ENCODE measurements at regions not wholly inside any gene's neighbourhood (a gene's known extent, or its start where the extent isn't known, plus 50 kb on each side); places are given as distances from the start of the nearest gene placed in this dataset.

GRCh38 chr13:108377646-108378206 lies 108.2 kb downstream of the TNFSF13B start:
- POLR2A ChIA-PET: no interaction called here
- H3K9me3 ChIP-seq (ENCODE audit: control insufficient read depth in 1 of 2, insufficient read depth in 1 of 2, low read depth in 1 of 2, low read length in 2 of 2): no peaks in the 10 kb centered on the region
- CTCF ChIA-PET: no interaction called here

More at GRCh38 chr13:108377646-108378206, 108.2 kb downstream of the TNFSF13B start:
- no peak for TF ChIP-seq REST (IDR thresholded peaks at IDR 0.05; ENCODE audit: low read depth)
- no peak for TF ChIP-seq ELF1 (IDR thresholded peaks at IDR 0.05; ENCODE audit: borderline replicate concordance, low read depth)
- no peak for TF ChIP-seq ZNF274 (IDR thresholded peaks at IDR 0.05; ENCODE audit: low read depth, low read length)
- TF ChIP-seq ZFX (IDR thresholded peaks at IDR 0.05): no peak
- Histone ChIP-seq H3K9ac (ENCODE audit: low read length) (no peak overlapping the region), H4K20me1 (ENCODE audit: insufficient read depth) (no peaks in the 10 kb centered on the region), H3K79me2 (ENCODE audit: insufficient read depth, low read length) (no peaks in the 10 kb centered on the region), H3K27ac (ENCODE audit: low read depth, low read length) (no peak overlapping the region), H3K4me1 (ENCODE audit: control insufficient read depth in 1 of 2, insufficient read depth in 2 of 2, low read length in 2 of 2) (no peaks in the 10 kb centered on the region), H3K9me2 (ENCODE audit: insufficient read depth) (no peaks in the 10 kb centered on the region), H3K27me3 (ENCODE audit: insufficient read depth, low read length) (0 out of 2 replicates have a peak, but pooled peaks cover 4% of the 10 kb centered on the region), H3K4me3 (replicated peaks in 1 of 2; ENCODE audit: low read depth in 1 of 2, low read length in 2 of 2) (no peak overlapping the region), H3K36me3 (ENCODE audit: control insufficient read depth in 1 of 2, insufficient read depth in 2 of 2, low read length in 2 of 2) (no peaks in the 10 kb centered on the region), H2AFZ (ENCODE audit: low read depth, low read length, poor library complexity, severe bottlenecking) (no peak overlapping the region), H3K4me2 (ENCODE audit: low read length) (no peak overlapping the region)
- ATAC-seq (no peak), DNase-seq (ENCODE audit: low read depth, low spot score) (no peak)
- no TSS peak for BruUV-seq (replicated peaks)
- intact Hi-C loops (cut with micrococcal nuclease): no loop called here
- RAD21 ChIA-PET (ENCODE audit: low non-redundant PET in 1 of 2, low total read pairs in 2 of 2, uncharacterized antibody in 2 of 2, unreplicated experiment in 2 of 2): no interaction called here

Measured in HCT116 (cell line).